ENCODE measurements at regions not wholly inside any gene's neighbourhood (a gene's known extent, or its start where the extent isn't known, plus 50 kb on each side); places are given as distances from the start of the nearest gene placed in this dataset.

DNA sequence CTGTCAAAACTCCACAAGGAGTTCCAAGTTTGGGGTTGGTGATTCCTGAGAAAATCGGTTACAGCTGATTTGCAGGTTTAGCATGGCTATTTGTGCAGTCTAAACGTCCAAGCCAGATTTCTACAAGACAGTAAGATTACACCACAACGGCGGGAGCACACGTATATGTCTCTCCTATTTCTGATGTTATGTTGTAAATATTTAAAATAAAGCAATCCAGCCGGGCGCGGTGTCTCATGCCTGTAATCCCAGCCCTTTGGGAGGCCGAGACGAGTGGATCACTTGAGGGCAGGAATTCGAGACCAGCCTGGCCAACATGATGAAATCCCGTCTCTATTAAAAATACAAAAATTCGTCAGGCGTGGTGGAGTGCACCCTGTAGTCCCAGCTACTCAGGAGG is 106.8 kb upstream of the IGF1R start:
- no peak for TF ChIP-seq POLR2A (IDR thresholded peaks at IDR 0.05)
- no peak for TF ChIP-seq CTCF (IDR thresholded peaks at IDR 0.05)
- no peak for TF ChIP-seq POLR2AphosphoS5 (IDR thresholded peaks at IDR 0.05)

All from gastroesophageal sphincter (tissue), 3 donors.